Endothelial cell (in vitro differentiated cells): ENCODE measurements at regions not wholly inside any gene's neighbourhood (a gene's known extent, or its start where the extent isn't known, plus 50 kb on each side); places are given as distances from the start of the nearest gene placed in this dataset.

Source experiments
- DNase-seq: peaks from one replicate; pipeline ENCODE4 v3.0.0; 2021; ENCODE audit warnings: low spot score
- H3K27ac Mint-ChIP-seq: one replicate; pipeline ENCODE4 v1.8.0; 2021; ENCODE audit warnings: mixed read lengths, inconsistent platforms; ENCODE audit not compliant: unreplicated experiment
- H3K27me3 Mint-ChIP-seq: one replicate; pipeline ENCODE4 v1.8.0; 2021; ENCODE audit warnings: mild to moderate bottlenecking, moderate library complexity, mixed read lengths, inconsistent platforms; ENCODE audit not compliant: unreplicated experiment
- H3K36me3 Mint-ChIP-seq: one replicate; pipeline ENCODE4 v1.8.0; 2021; ENCODE audit warnings: mild to moderate bottlenecking, low read depth, mixed read lengths, inconsistent platforms; ENCODE audit not compliant: unreplicated experiment
- H3K4me1 Mint-ChIP-seq: one replicate; pipeline ENCODE4 v1.8.0; 2021; ENCODE audit warnings: mild to moderate bottlenecking, mixed read lengths, inconsistent platforms; ENCODE audit not compliant: unreplicated experiment
- H3K4me3 Mint-ChIP-seq: one replicate; pipeline ENCODE4 v1.8.0; 2021; ENCODE audit warnings: mild to moderate bottlenecking, mixed read lengths, inconsistent platforms; ENCODE audit not compliant: unreplicated experiment
- H3K9me3 Mint-ChIP-seq: one replicate; pipeline ENCODE4 v1.8.0; 2021; ENCODE audit warnings: mixed read lengths, inconsistent platforms; ENCODE audit not compliant: unreplicated experiment
- TF ChIP-seq, protein P1 (sequence below): fragments of 200-600 bp; sonication (generic); IDR thresholded peaks from one replicate; pipeline ENCODE4 v1.5.0; 2021; ENCODE audit warnings: antibody characterized with exemption; ENCODE audit not compliant: unreplicated experiment

DNA sequence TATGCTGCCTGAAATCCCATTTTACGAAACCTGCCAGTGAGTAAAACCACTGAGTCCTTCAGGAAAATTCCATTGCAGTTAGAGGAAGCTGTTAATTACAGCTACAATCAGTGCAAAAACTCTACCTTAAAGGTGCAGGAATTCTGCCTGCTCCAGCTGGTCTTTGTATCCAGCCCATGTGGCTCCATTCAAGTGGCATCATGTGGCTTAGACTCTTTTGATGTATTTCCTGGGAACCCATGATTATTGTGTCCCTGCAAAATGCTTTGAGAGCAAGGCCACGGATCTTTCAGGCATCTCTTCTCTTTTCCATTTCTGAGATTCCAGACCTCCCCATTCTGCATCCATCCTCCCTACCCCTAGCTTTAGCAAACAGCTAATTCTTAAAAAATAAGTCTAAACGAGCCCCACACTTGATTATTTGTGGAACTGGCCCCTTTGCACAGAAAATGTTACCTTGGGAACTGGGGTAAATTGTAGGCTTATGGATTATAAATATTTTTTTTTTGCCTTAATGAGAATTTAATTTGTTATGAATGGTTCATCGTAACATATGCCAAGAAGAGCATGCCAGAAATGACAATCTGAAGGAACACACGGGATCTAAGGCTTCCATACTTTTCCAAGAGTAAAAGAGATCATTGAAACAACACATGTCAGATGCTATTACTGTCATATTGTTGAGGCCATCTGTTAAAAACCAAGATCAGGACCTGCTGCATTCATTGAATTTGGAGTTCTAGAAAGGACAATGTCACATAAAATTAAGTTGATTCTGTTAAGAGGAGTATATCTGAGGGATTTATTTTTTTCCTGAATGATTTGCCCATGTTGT lies 144.6 kb downstream of the TPH2 start:
- H3K4me1 Mint-ChIP-seq = peaks cover 2% of the 10 kb centered on the region
- no peaks in the 10 kb centered on the region for H3K9me3 Mint-ChIP-seq
- no peaks in the 10 kb centered on the region for H3K27me3 Mint-ChIP-seq
- no peak overlapping the region for H3K27ac Mint-ChIP-seq
- no peaks in the 10 kb centered on the region for H3K36me3 Mint-ChIP-seq
- DNase-seq = no peak
- TF ChIP-seq, protein P1, sequence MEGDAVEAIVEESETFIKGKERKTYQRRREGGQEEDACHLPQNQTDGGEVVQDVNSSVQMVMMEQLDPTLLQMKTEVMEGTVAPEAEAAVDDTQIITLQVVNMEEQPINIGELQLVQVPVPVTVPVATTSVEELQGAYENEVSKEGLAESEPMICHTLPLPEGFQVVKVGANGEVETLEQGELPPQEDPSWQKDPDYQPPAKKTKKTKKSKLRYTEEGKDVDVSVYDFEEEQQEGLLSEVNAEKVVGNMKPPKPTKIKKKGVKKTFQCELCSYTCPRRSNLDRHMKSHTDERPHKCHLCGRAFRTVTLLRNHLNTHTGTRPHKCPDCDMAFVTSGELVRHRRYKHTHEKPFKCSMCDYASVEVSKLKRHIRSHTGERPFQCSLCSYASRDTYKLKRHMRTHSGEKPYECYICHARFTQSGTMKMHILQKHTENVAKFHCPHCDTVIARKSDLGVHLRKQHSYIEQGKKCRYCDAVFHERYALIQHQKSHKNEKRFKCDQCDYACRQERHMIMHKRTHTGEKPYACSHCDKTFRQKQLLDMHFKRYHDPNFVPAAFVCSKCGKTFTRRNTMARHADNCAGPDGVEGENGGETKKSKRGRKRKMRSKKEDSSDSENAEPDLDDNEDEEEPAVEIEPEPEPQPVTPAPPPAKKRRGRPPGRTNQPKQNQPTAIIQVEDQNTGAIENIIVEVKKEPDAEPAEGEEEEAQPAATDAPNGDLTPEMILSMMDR = no peak
- no peak overlapping the region for H3K4me3 Mint-ChIP-seq

DNA sequence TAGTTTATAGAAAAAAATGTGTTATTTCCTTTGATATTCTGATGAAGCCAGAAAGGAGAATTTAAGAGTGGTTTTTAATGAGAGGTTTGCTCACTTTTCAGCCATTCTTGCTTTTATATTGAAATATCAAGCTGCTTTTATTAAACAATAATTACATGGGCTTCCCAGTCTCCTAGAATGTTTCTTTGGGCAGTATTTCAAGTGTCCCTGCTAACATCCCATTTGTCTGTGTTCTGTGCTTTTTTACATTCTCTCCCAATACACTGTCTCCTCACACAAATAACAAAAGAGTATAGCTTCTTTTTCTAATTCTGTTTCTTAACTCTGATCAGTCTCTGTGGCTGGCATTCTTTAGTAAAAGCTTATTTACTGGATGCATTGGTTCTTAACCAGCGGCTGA lies 145.4 kb downstream of the TPH2 start:
- Mint-ChIP-seq H3K4me3 (no peak overlapping the region), H3K36me3 (no peaks in the 10 kb centered on the region), H3K27me3 (no peaks in the 10 kb centered on the region), H3K27ac (no peak overlapping the region), H3K9me3 (no peaks in the 10 kb centered on the region), H3K4me1 (peaks cover 2% of the 10 kb centered on the region)
- TF ChIP-seq, protein P1 = no peak
- DNase-seq = no peak

DNA sequence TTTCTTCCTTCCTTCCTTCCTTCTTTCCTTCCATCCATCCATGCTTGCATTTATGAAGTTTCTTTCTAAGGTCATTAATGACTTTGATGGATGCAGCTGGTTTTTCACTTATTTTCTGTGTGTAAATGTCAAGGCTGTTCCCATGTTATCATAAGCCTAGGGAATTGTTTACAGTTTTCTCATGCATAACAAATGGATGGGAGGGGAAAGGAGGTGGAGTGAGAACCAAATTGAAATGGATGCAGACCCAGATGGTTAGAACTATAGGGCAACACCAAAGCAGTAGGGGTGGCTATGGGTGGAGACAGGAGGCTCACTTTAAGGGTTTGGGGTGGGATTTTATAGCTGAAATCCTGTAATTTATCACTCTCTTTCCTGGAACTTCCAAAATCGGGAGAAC lies 146.2 kb downstream of the TPH2 start:
- no peak for DNase-seq
- H3K4me3 Mint-ChIP-seq = no peak overlapping the region
- no peak overlapping the region for H3K27ac Mint-ChIP-seq
- H3K36me3 Mint-ChIP-seq = no peaks in the 10 kb centered on the region
- H3K27me3 Mint-ChIP-seq = no peaks in the 10 kb centered on the region
- peaks cover 2% of the 10 kb centered on the region for H3K4me1 Mint-ChIP-seq
- H3K9me3 Mint-ChIP-seq = no peaks in the 10 kb centered on the region
- TF ChIP-seq, protein P1 = no peak

DNA sequence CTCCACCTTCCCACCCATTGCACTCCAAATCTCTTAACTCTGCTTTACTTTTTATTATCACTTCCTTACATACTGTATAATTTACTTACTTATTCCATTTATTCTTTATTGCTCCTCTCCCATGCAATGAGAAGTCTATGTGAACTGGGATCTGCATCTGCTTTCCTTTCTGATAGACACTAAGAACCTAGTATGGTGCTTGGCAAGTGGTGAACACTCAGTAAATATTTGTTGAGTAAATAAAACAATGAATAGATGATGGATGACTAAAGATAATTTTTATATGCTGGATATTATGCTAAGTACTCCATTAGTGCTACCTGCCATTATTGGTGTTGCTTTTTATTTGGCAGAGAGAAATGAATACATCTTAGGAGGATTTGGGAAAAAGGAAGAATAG lies 151.0 kb downstream of the TPH2 start:
- peaks cover 18% of the 10 kb centered on the region for H3K4me1 Mint-ChIP-seq
- H3K4me3 Mint-ChIP-seq = no peak overlapping the region
- no peak for DNase-seq
- H3K9me3 Mint-ChIP-seq = no peaks in the 10 kb centered on the region
- H3K27ac Mint-ChIP-seq = no peak overlapping the region
- H3K36me3 Mint-ChIP-seq = no peaks in the 10 kb centered on the region
- H3K27me3 Mint-ChIP-seq = no peaks in the 10 kb centered on the region
- TF ChIP-seq, protein P1 = no peak

DNA sequence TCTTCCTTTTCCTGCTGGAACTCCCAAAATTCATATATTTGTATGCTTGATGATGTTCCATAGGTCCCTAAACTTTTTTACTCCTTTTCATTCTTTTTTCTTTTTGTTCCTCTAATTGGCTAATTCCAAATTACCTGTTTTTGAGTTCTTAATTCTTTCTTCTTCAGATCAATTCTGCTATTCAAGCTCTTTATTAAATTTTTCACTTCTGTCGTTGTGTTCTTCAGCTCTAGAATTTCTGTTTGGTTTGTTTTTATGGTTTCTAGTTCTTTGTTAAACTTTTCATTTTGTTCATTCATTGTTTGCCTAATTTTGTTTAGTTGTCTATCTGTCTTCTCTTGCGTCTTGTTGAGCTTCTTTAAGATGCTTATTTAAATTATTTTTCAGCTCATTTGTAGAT lies 154.8 kb downstream of the TPH2 start:
- Mint-ChIP-seq H3K9me3 (no peaks in the 10 kb centered on the region), H3K36me3 (no peaks in the 10 kb centered on the region), H3K27ac (no peak overlapping the region), H3K27me3 (no peaks in the 10 kb centered on the region), H3K4me1 (peaks cover 16% of the 10 kb centered on the region), H3K4me3 (no peak overlapping the region)
- TF ChIP-seq, protein P1 = no peak
- DNase-seq = no peak
